ENCODE measurements at regions not wholly inside any gene's neighbourhood (a gene's known extent, or its start where the extent isn't known, plus 50 kb on each side); places are given as distances from the start of the nearest gene placed in this dataset.

- DNase-seq: no peak
These were observed 101.7 kb upstream of the CTTNBP2 start for GRCh38 chr7:117974891-117975290.

GRCh38 chr7:117975476-117975875, 102.2 kb upstream of the CTTNBP2 start:
- no peak for DNase-seq

- no peak for DNase-seq
These were observed 106.8 kb upstream of the CTTNBP2 start for GRCh38 chr7:117979954-117980497.

- DNase-seq: peak; percentile 4
These were observed 109.1 kb upstream of the CTTNBP2 start for GRCh38 chr7:117982071-117983055.

GRCh38 chr7:117986645-117987269, 113.5 kb upstream of the CTTNBP2 start:
- DNase-seq: no peak

GRCh38 chr7:117990834-117991233, 117.6 kb upstream of the CTTNBP2 start:
- DNase-seq: no peak

- no peak for DNase-seq
These were observed 119.6 kb upstream of the CTTNBP2 start for GRCh38 chr7:117992635-117993376.

- peak; percentile 12 for DNase-seq
These were observed 120.2 kb upstream of the CTTNBP2 start for GRCh38 chr7:117993377-117994003.

- no peak for DNase-seq
These were observed 122.8 kb upstream of the CTTNBP2 start for GRCh38 chr7:117995850-117996650.

- no peak for DNase-seq
These were observed 124.9 kb upstream of the CTTNBP2 start for GRCh38 chr7:117997862-117998825.

- DNase-seq: no peak
These were observed 127.4 kb upstream of the CTTNBP2 start for GRCh38 chr7:118000480-118001202.

GRCh38 chr7:118003476-118003875, 130.2 kb upstream of the CTTNBP2 start:
- DNase-seq: no peak

GRCh38 chr7:118005026-118005425, 131.8 kb upstream of the CTTNBP2 start:
- no peak for DNase-seq

GRCh38 chr7:118006979-118007378, 133.7 kb upstream of the CTTNBP2 start:
- DNase-seq: no peak

- no peak for DNase-seq
These were observed 136.2 kb upstream of the CTTNBP2 start for GRCh38 chr7:118009419-118009818.

- DNase-seq: no peak
These were observed 138.4 kb upstream of the CTTNBP2 start for GRCh38 chr7:118011652-118012051.

GRCh38 chr7:118013252-118014010, 140.2 kb upstream of the CTTNBP2 start:
- DNase-seq: no peak

GRCh38 chr7:118022546-118022945, 149.3 kb upstream of the CTTNBP2 start:
- no peak for DNase-seq

- no peak for DNase-seq
These were observed 153.6 kb upstream of the CTTNBP2 start for GRCh38 chr7:118026791-118027190.
